ENCODE measurements at regions not wholly inside any gene's neighbourhood (a gene's known extent, or its start where the extent isn't known, plus 50 kb on each side); places are given as distances from the start of the nearest gene placed in this dataset.

DNA sequence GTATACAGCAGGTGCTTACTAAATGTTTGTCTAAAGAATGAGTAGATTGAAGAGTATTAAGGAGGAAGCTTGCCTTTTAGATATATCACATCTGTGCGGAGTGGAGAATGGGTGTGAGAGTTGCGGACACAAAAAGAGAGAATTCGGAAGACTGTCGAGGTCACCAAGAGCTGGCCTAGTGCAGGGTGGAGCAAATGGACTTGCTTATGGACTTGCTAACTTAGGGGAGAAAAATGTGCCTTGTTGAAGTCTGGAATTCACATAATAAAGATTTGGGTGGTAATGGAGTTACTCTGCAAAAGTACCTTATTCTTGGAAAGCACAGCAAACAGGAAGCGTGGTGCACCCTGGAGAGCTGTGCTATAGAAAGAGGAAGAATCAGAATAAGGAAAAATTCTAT lies 361.7 kb downstream of the PRDM2 start:
- POLR2A ChIA-PET (ENCODE audit: partially characterized antibody), result no interaction called here
- DNase-seq, result no peak
- H3K4me3 ChIP-seq (ENCODE audit: low read length in 2 of 2), result no peak overlapping the region
- intact Hi-C loops (cut with micrococcal nuclease), result no loop called here
- H3K27me3 Mint-ChIP-seq, result peaks cover 3 to 4% of the 10 kb centered on the region in 2 donors
- no peak overlapping the region for H3K4me3 Mint-ChIP-seq
- CTCF ChIA-PET (ENCODE audit: partially characterized antibody), result no interaction called here
- H3K27ac Mint-ChIP-seq, result no peak overlapping the region
- H3K36me3 Mint-ChIP-seq, result no peaks in the 10 kb centered on the region
- peaks cover 0 to 17% (median 2%) of the 10 kb centered on the region in 8 donors for H3K9me3 Mint-ChIP-seq
- no peak overlapping the region for H3K27ac ChIP-seq (ENCODE audit: low read depth, low read length)
- H3K9me3 ChIP-seq (ENCODE audit: control insufficient read depth in 1 of 2, low read length in 2 of 2), result no peaks in the 10 kb centered on the region
- H3K36me3 ChIP-seq (ENCODE audit: insufficient read depth, low read length), result no peaks in the 10 kb centered on the region
- no peaks in the 10 kb centered on the region for H3K27me3 ChIP-seq (ENCODE audit: insufficient read depth, low read length)
- H3K4me1 Mint-ChIP-seq, result no peaks in the 10 kb centered on the region
- H3K4me1 ChIP-seq (ENCODE audit: insufficient read depth, low read length), result no peaks in the 10 kb centered on the region

DNA sequence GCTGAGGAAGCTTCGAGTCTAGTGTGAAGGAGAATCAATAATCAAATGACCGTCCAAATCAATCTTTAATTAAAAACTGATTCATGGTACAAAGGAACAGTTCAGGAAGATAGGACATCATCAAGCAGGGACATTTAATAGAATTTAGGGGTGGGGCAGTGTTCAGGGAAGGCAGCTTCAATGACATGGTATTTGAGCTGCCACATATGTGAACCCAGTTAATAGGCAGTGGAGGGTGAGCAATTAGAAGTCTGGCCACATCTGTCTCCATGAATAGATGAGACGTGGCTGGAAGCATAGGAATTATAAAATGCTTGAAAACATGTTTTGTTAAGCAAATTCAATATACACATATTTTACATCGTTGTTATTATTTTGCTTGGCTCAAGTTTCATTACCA lies 362.7 kb downstream of the PRDM2 start:
- Histone ChIP-seq H3K27me3 (ENCODE audit: insufficient read depth, low read length) (no peaks in the 10 kb centered on the region), H3K9me3 (ENCODE audit: control insufficient read depth in 1 of 2, low read length in 2 of 2) (no peaks in the 10 kb centered on the region), H3K27ac (ENCODE audit: low read depth, low read length) (no peak overlapping the region), H3K4me3 (ENCODE audit: low read length in 2 of 2) (no peak overlapping the region), H3K36me3 (ENCODE audit: insufficient read depth, low read length) (no peaks in the 10 kb centered on the region), H3K4me1 (ENCODE audit: insufficient read depth, low read length) (no peaks in the 10 kb centered on the region)
- POLR2A ChIA-PET (ENCODE audit: partially characterized antibody), result no interaction called here
- no peak overlapping the region for H3K27ac Mint-ChIP-seq
- H3K4me3 Mint-ChIP-seq, result no peak overlapping the region
- no peaks in the 10 kb centered on the region for H3K4me1 Mint-ChIP-seq
- no peak for DNase-seq
- intact Hi-C loops (cut with micrococcal nuclease), result no loop called here
- H3K9me3 Mint-ChIP-seq, result peaks cover 0 to 17% (median 0%) of the 10 kb centered on the region in 8 donors
- peaks cover 2 to 3% of the 10 kb centered on the region in 2 donors for H3K27me3 Mint-ChIP-seq
- H3K36me3 Mint-ChIP-seq, result no peaks in the 10 kb centered on the region
- CTCF ChIA-PET (ENCODE audit: partially characterized antibody), result no interaction called here

DNA sequence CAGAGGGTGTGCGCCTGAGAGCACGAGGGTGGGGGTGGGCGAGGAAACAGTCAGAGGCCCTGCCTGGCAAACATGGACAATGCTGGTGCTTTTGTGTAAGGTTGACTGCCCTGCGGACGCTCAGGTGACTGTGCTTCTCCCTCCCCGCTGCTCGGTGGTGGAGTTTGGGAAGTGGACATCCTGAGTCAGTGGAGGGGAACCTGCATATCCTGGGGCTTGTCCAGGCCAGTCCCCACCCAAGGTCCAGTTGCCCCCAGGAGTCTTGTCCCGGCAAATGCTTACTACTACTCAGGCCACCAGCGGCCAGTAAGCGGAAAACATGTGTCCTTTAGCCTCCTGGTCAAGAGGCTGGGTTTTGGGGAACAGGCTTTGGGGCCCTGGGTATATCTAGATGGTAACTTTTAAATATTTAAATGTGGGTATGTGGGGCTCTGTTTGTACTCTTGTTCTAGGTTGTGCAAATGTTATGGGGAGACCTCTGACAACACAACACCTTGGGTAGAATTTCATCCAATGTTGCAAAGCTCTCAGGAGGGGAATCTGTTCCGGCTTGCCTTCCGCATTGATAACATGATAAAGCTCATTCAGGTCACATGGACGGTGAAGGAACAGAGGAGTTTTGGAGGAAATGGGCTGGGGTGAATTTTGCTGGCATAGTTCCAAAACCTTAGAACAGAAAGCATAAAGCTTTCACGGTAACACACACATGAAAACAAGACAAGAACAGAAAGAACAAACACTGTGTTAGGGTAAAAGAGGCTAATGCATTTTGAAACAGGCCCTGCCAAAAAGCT lies 364.9 kb downstream of the PRDM2 start:
- DNase-seq, result no peak
- H3K27ac Mint-ChIP-seq, result no peak overlapping the region
- peaks cover 0 to 7% (median 0%) of the 10 kb centered on the region in 8 donors for H3K9me3 Mint-ChIP-seq
- H3K9me3 ChIP-seq (ENCODE audit: control insufficient read depth in 1 of 2, low read length in 2 of 2), result no peaks in the 10 kb centered on the region
- intact Hi-C loops (cut with micrococcal nuclease), result no loop called here
- ChIA-PET POLR2A (ENCODE audit: partially characterized antibody) (no interaction called here), CTCF (ENCODE audit: partially characterized antibody) (no interaction called here)
- H3K4me3 ChIP-seq (ENCODE audit: low read length in 2 of 2), result no peak overlapping the region
- no peaks in the 10 kb centered on the region for H3K36me3 Mint-ChIP-seq
- H3K27ac ChIP-seq (ENCODE audit: low read depth, low read length), result no peak overlapping the region
- H3K27me3 ChIP-seq (ENCODE audit: insufficient read depth, low read length), result no peaks in the 10 kb centered on the region
- H3K4me3 Mint-ChIP-seq, result no peak overlapping the region
- H3K36me3 ChIP-seq (ENCODE audit: insufficient read depth, low read length), result no peaks in the 10 kb centered on the region
- no peaks in the 10 kb centered on the region for H3K4me1 Mint-ChIP-seq
- no peaks in the 10 kb centered on the region for H3K27me3 Mint-ChIP-seq
- H3K4me1 ChIP-seq (ENCODE audit: insufficient read depth, low read length), result no peaks in the 10 kb centered on the region

DNA sequence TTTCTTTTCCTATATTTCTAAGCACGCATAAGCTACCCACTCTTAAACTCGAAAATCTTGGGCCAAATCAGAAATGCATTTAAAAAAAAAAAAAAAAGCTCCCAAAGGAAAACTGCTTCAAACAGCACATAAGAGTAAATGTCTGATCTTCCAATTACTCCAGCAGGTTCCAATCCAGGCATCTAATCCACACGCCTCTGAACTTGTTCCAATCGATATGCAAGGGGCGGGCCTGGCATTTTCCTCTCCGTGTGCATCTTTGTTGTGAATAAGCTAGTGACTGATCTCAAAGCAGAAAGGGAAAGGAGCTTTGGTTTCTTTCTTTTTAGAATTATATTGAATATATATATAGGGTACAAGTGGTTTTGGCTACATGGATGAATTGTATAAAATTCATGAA lies 365.5 kb downstream of the PRDM2 start:
- H3K27ac Mint-ChIP-seq, result no peak overlapping the region
- intact Hi-C loops (cut with micrococcal nuclease), result no loop called here
- no peak overlapping the region for H3K4me3 ChIP-seq (ENCODE audit: low read length in 2 of 2)
- no peaks in the 10 kb centered on the region for H3K4me1 Mint-ChIP-seq
- H3K9me3 Mint-ChIP-seq, result peaks cover 0 to 7% (median 0%) of the 10 kb centered on the region in 8 donors
- POLR2A ChIA-PET (ENCODE audit: partially characterized antibody), result no interaction called here
- CTCF ChIA-PET (ENCODE audit: partially characterized antibody), result no interaction called here
- H3K36me3 ChIP-seq (ENCODE audit: insufficient read depth, low read length), result no peaks in the 10 kb centered on the region
- no peak overlapping the region for H3K4me3 Mint-ChIP-seq
- no peak overlapping the region for H3K27ac ChIP-seq (ENCODE audit: low read depth, low read length)
- DNase-seq, result no peak
- no peaks in the 10 kb centered on the region for H3K27me3 Mint-ChIP-seq
- H3K9me3 ChIP-seq (ENCODE audit: control insufficient read depth in 1 of 2, low read length in 2 of 2), result no peaks in the 10 kb centered on the region
- no peaks in the 10 kb centered on the region for H3K27me3 ChIP-seq (ENCODE audit: insufficient read depth, low read length)
- no peaks in the 10 kb centered on the region for H3K36me3 Mint-ChIP-seq
- H3K4me1 ChIP-seq (ENCODE audit: insufficient read depth, low read length), result no peaks in the 10 kb centered on the region

DNA sequence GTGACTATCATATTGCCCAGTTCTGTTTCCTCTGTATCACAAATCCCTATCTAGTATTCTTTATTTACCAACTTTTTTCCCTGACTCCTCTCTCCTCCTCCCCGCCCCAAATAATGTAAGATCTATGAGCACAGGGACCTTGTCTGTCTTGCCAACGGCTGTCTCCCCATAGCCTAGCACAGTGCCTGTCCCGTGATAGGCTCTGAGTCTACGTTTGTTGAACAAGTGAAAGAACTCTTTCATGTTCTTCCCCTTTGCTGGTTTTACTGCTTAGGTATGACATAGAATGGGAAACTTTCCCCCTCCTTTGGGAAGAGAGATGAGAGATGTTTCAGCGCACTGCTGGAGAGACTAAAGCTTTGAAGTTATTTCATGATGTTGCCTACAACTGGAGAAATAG lies 367.0 kb downstream of the PRDM2 start:
- H3K4me3 Mint-ChIP-seq, result no peak overlapping the region
- DNase-seq, result no peak
- ChIA-PET POLR2A (ENCODE audit: partially characterized antibody) (no interaction called here), CTCF (ENCODE audit: partially characterized antibody) (no interaction called here)
- Histone ChIP-seq H3K27me3 (ENCODE audit: insufficient read depth, low read length) (no peaks in the 10 kb centered on the region), H3K4me1 (ENCODE audit: insufficient read depth, low read length) (no peaks in the 10 kb centered on the region), H3K36me3 (ENCODE audit: insufficient read depth, low read length) (no peaks in the 10 kb centered on the region), H3K9me3 (ENCODE audit: control insufficient read depth in 1 of 2, low read length in 2 of 2) (no peaks in the 10 kb centered on the region), H3K4me3 (ENCODE audit: low read length in 2 of 2) (no peak overlapping the region), H3K27ac (ENCODE audit: low read depth, low read length) (no peak overlapping the region)
- no peaks in the 10 kb centered on the region for H3K4me1 Mint-ChIP-seq
- H3K27ac Mint-ChIP-seq, result no peak overlapping the region
- H3K9me3 Mint-ChIP-seq, result peaks cover 0 to 7% (median 0%) of the 10 kb centered on the region in 8 donors
- H3K36me3 Mint-ChIP-seq, result no peaks in the 10 kb centered on the region
- intact Hi-C loops (cut with micrococcal nuclease), result no loop called here
- H3K27me3 Mint-ChIP-seq, result peaks cover 0 to 2% of the 10 kb centered on the region in 2 donors

DNA sequence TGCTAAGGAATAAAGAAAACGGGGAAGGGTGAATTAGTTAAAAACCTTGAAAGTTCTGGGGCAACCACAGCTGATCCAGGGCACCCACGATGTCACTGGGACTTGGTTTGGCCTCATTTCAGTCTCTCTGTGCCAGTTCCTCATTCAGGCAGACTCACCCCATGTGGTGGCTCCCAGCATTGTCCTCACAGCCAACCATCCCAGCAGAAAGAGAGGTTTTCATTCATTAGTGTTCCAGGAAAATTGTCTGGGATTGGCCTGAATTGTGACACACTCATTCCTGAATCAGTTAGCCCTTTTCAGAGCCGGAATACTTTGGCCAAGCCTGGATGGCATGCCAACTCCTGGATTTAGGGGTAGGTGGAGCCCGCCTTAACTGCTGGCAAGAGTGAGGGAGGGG lies 367.7 kb downstream of the PRDM2 start:
- POLR2A ChIA-PET (ENCODE audit: partially characterized antibody), result no interaction called here
- Mint-ChIP-seq H3K27ac (no peak overlapping the region), H3K4me1 (no peaks in the 10 kb centered on the region), H3K36me3 (no peaks in the 10 kb centered on the region), H3K9me3 (peaks cover 0 to 3% (median 0%) of the 10 kb centered on the region in 8 donors), H3K4me3 (no peak overlapping the region), H3K27me3 (peaks cover 0 to 2% of the 10 kb centered on the region in 2 donors)
- intact Hi-C loops (cut with micrococcal nuclease), result no loop called here
- no peak overlapping the region for H3K4me3 ChIP-seq (ENCODE audit: low read length in 2 of 2)
- H3K9me3 ChIP-seq (ENCODE audit: control insufficient read depth in 1 of 2, low read length in 2 of 2), result no peaks in the 10 kb centered on the region
- no peaks in the 10 kb centered on the region for H3K27me3 ChIP-seq (ENCODE audit: insufficient read depth, low read length)
- H3K4me1 ChIP-seq (ENCODE audit: insufficient read depth, low read length), result no peaks in the 10 kb centered on the region
- DNase-seq, result no peak
- CTCF ChIA-PET (ENCODE audit: partially characterized antibody), result no interaction called here
- H3K27ac ChIP-seq (ENCODE audit: low read depth, low read length), result no peak overlapping the region
- H3K36me3 ChIP-seq (ENCODE audit: insufficient read depth, low read length), result no peaks in the 10 kb centered on the region

DNA sequence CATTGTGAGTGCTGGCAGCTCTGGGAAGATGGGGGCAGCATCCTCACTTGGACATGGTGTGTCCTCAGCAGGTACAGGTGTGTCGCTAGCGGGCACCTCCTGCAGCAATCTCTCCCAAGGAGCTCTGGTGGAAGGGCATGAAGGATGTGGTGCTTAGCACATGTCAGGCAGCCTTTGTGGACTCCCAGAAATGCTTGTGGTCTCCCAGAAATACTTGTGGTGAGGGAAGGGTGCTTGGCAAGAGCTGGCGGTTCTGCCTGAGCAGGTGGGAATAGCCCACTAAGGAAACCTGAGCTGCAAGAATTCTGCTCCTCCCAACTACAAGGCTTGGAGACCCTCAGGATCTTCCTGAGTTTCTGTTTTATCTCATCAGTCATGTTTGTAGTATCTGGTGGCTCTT lies 371.6 kb downstream of the PRDM2 start:
- no peaks in the 10 kb centered on the region for H3K36me3 ChIP-seq (ENCODE audit: insufficient read depth, low read length)
- Mint-ChIP-seq H3K36me3 (no peaks in the 10 kb centered on the region), H3K4me3 (no peak overlapping the region), H3K4me1 (no peaks in the 10 kb centered on the region), H3K27me3 (peaks cover 0 to 2% of the 10 kb centered on the region in 2 donors), H3K9me3 (peaks cover 0 to 2% (median 0%) of the 10 kb centered on the region in 8 donors), H3K27ac (no peak overlapping the region)
- intact Hi-C loops (cut with micrococcal nuclease), result no loop called here
- POLR2A ChIA-PET (ENCODE audit: partially characterized antibody), result no interaction called here
- H3K27ac ChIP-seq (ENCODE audit: low read depth, low read length), result no peak overlapping the region
- no peaks in the 10 kb centered on the region for H3K9me3 ChIP-seq (ENCODE audit: control insufficient read depth in 1 of 2, low read length in 2 of 2)
- no peaks in the 10 kb centered on the region for H3K4me1 ChIP-seq (ENCODE audit: insufficient read depth, low read length)
- H3K27me3 ChIP-seq (ENCODE audit: insufficient read depth, low read length), result no peaks in the 10 kb centered on the region
- CTCF ChIA-PET (ENCODE audit: partially characterized antibody), result no interaction called here
- DNase-seq, result no peak
- H3K4me3 ChIP-seq (ENCODE audit: low read length in 2 of 2), result no peak overlapping the region

DNA sequence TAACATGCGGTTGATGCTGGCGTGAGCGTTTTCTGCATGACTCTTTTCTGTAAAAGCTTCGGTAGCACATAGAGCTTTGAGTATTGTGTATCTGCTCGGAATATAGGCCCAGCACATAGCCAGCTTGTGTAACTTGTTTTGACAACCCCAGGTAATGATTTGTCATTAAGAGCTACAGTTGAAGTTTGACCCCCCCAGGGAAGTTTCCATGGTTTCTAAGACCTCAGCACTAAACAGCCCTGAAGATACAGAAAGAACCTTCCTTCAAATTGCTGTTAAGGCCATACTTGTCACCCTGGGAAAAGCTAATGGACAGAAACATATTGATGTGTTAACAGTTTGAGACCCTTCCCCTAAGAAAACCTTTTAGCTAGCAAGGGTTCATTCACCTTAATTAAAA lies 380.7 kb downstream of the PRDM2 start:
- no peaks in the 10 kb centered on the region for H3K4me1 ChIP-seq (ENCODE audit: insufficient read depth, low read length)
- H3K36me3 ChIP-seq (ENCODE audit: insufficient read depth, low read length), result no peaks in the 10 kb centered on the region
- Mint-ChIP-seq H3K4me1 (no peaks in the 10 kb centered on the region), H3K36me3 (no peaks in the 10 kb centered on the region), H3K27me3 (peaks cover 3 to 6% of the 10 kb centered on the region in 2 donors), H3K4me3 (no peak overlapping the region), H3K27ac (no peak overlapping the region), H3K9me3 (peaks cover 0 to 3% (median under 1%) of the 10 kb centered on the region in 8 donors)
- no peak overlapping the region for H3K4me3 ChIP-seq (ENCODE audit: low read length in 2 of 2)
- ChIA-PET CTCF (ENCODE audit: partially characterized antibody) (no interaction called here), POLR2A (ENCODE audit: partially characterized antibody) (no interaction called here)
- no peak overlapping the region for H3K27ac ChIP-seq (ENCODE audit: low read depth, low read length)
- intact Hi-C loops (cut with micrococcal nuclease), result no loop called here
- no peaks in the 10 kb centered on the region for H3K27me3 ChIP-seq (ENCODE audit: insufficient read depth, low read length)
- no peaks in the 10 kb centered on the region for H3K9me3 ChIP-seq (ENCODE audit: control insufficient read depth in 1 of 2, low read length in 2 of 2)
- DNase-seq, result no peak
